IMR-90 (cell line): ENCODE measurements at regions not wholly inside any gene's neighbourhood (a gene's known extent, or its start where the extent isn't known, plus 50 kb on each side); places are given as distances from the start of the nearest gene placed in this dataset.

Experiments
- ATAC-seq: fragments of 200-7000 bp; cut with Tn5 transposase; 2 replicates; pipeline ENCODE4 v1.9.1; 2020; ENCODE audit warnings: low read depth, mild to moderate bottlenecking, moderate library complexity
- BruUV-seq: library from RNA; stranded (reverse); fragments of 400-500 nt; replicated peaks from 2 replicates; lab custom pipeline; 2021; lab: Mats Ljungman, UMichigan
- CTCF ChIA-PET: fragments of 300-600 bp; formaldehyde crosslinking; extraction: SDS; loops from one replicate; lab custom pipeline; 2021; ENCODE audit warnings: antibody characterized with exemption; lab: Yijun Ruan, JAX
- POLR2A ChIA-PET: fragments of 300-600 bp; sonication (Branson Sonifier 250); formaldehyde crosslinking; loops from one replicate; lab custom pipeline; 2022; ENCODE audit warnings: antibody characterized with exemption; ENCODE audit not compliant: unreplicated experiment; lab: Charles Lee
- DNase-seq: peaks from one replicate; pipeline ENCODE4 v3.0.0; 2013
- H2AFZ ChIP-seq: replicated peaks from 2 replicates; pipeline ENCODE3; 2013; ENCODE audit warnings: low read length, mild to moderate bottlenecking; ENCODE audit not compliant: poor library complexity
- H2AK5ac ChIP-seq: 2 replicates; pipeline ENCODE4 v1.6.1; 2013; ENCODE audit warnings: low read depth, low read length, inconsistent platforms
- H2AK9ac ChIP-seq: replicated peaks from 2 replicates; pipeline ENCODE3; 2013; ENCODE audit warnings: mild to moderate bottlenecking, low read depth, low read length, moderate library complexity; ENCODE audit not compliant: poor library complexity
- H2BK120ac ChIP-seq: 2 replicates; pipeline ENCODE4 v1.6.1; 2013; ENCODE audit warnings: low read depth, low read length, inconsistent platforms
- H2BK15ac ChIP-seq: 3 replicates; pipeline ENCODE4 v1.6.1; 2013; ENCODE audit warnings: low read depth, low read length, inconsistent platforms
- H2BK20ac ChIP-seq: 2 replicates; pipeline ENCODE4 v1.6.1; 2013; ENCODE audit warnings: low read depth, mild to moderate bottlenecking, inconsistent platforms, low read length, moderate library complexity
- H2BK5ac ChIP-seq: 2 replicates; pipeline ENCODE4 v1.6.1; 2013; ENCODE audit warnings: mild to moderate bottlenecking, low read depth, low read length, inconsistent platforms; ENCODE audit not compliant: poor library complexity, severe bottlenecking
- H3K14ac ChIP-seq: replicated peaks from 2 replicates; pipeline ENCODE4 v1.6.1; 2013; ENCODE audit warnings: low read depth, low read length, inconsistent platforms
- H3K18ac ChIP-seq: 2 replicates; pipeline ENCODE4 v1.6.1; 2013; ENCODE audit warnings: low read depth, low read length, control low read depth
- H3K23ac ChIP-seq: 2 replicates; pipeline ENCODE4 v1.6.1; 2013; ENCODE audit warnings: low read depth, low read length, inconsistent platforms
- H3K27ac ChIP-seq: 2 replicates; pipeline ENCODE4 v1.5.1; 2013; ENCODE audit warnings: mild to moderate bottlenecking, control low read depth, low read length; ENCODE audit not compliant: insufficient read depth
- H3K27me3 ChIP-seq: 2 replicates; pipeline ENCODE4 v1.6.1; 2013; ENCODE audit warnings: low read length; ENCODE audit not compliant: control insufficient read depth, insufficient read depth
- H3K36me3 ChIP-seq: 2 replicates; pipeline ENCODE4 v1.6.1; 2013; ENCODE audit warnings: low read length, mixed read lengths; ENCODE audit not compliant: control insufficient read depth, insufficient read depth
- H3K4ac ChIP-seq: 2 replicates; pipeline ENCODE4 v1.6.1; 2013; ENCODE audit warnings: low read depth, low read length, inconsistent platforms
- H3K4me1 ChIP-seq: 2 replicates; pipeline ENCODE4 v1.6.1; 2013; ENCODE audit warnings: low read length, mixed read lengths; ENCODE audit not compliant: control insufficient read depth, insufficient read depth
- H3K4me2 ChIP-seq: 2 replicates; pipeline ENCODE4 v1.6.1; 2013; ENCODE audit warnings: low read depth, mild to moderate bottlenecking, control low read depth, low read length, moderate library complexity
- H3K4me3 ChIP-seq: 2 replicates; pipeline ENCODE4 v1.5.1; 2013; ENCODE audit warnings: low read depth, mild to moderate bottlenecking, control low read depth, low read length, moderate library complexity; ENCODE audit not compliant: insufficient read depth
- H3K56ac ChIP-seq: 2 replicates; pipeline ENCODE4 v1.6.1; 2013; ENCODE audit warnings: low read length, inconsistent platforms; ENCODE audit not compliant: insufficient read depth; ENCODE audit errors: extremely low read depth
- H3K79me1 ChIP-seq, 2 experiments: 2 replicates each; pipeline ENCODE4 v1.6.1; 2013; ENCODE audit warnings: low read length in 2 of 2, inconsistent platforms in 1 of 2, low read depth in 1 of 2
- H3K9ac ChIP-seq: 2 replicates; pipeline ENCODE4 v1.6.1; 2013; ENCODE audit warnings: low read depth, low read length, control low read depth
- H3K9me1 ChIP-seq: 2 replicates; pipeline ENCODE4 v1.6.1; 2013; ENCODE audit warnings: low read length, inconsistent platforms; ENCODE audit not compliant: insufficient read depth
- H3K9me3 ChIP-seq: 2 replicates; pipeline ENCODE4 v1.6.1; 2013; ENCODE audit warnings: low read length; ENCODE audit not compliant: control insufficient read depth, insufficient read depth
- H4K20me1 ChIP-seq: 2 replicates; pipeline ENCODE4 v1.6.1; 2013; ENCODE audit warnings: low read length, inconsistent platforms; ENCODE audit not compliant: insufficient read depth
- H4K5ac ChIP-seq: 2 replicates; pipeline ENCODE4 v1.6.1; 2013; ENCODE audit warnings: mild to moderate bottlenecking, low read depth, low read length, control low read depth
- H4K8ac ChIP-seq, 2 experiments: 2 replicates each; pipeline ENCODE4 v1.6.1; 2013; ENCODE audit warnings: low read depth in 2 of 2, low read length in 2 of 2, control low read depth in 1 of 2, inconsistent platforms in 1 of 2
- H4K91ac ChIP-seq: 2 replicates; pipeline ENCODE4 v1.6.1; 2013; ENCODE audit warnings: low read depth, low read length, inconsistent platforms; ENCODE audit not compliant: insufficient read depth
- BHLHE40 ChIP-seq: fragments of 150-350 bp; IDR thresholded peaks from 2 replicates; pipeline ENCODE4 v1.6.1; 2016; ENCODE audit warnings: mild to moderate bottlenecking, low read depth, low read length
- CEBPB ChIP-seq: IDR thresholded peaks from 2 replicates; pipeline ENCODE4 v1.6.1; 2012; ENCODE audit warnings: low read depth, low read length, improper control_type of control experiment
- CHD1 ChIP-seq: IDR thresholded peaks from 2 replicates; pipeline ENCODE4 v1.6.1; 2012; ENCODE audit warnings: low read depth, low read length, improper control_type of control experiment
- CTCF ChIP-seq: conservative IDR thresholded peaks from 2 replicates; pipeline ENCODE4 v1.5.1; 2012; ENCODE audit warnings: mild to moderate bottlenecking, low read depth, low read length, improper control_type of control experiment
- FOS ChIP-seq: fragments of 150-350 bp; IDR thresholded peaks from 2 replicates; pipeline ENCODE4 v1.6.1; 2016; ENCODE audit warnings: low read depth, low read length
- MAFK ChIP-seq: IDR thresholded peaks from 2 replicates; pipeline ENCODE4 v1.6.1; 2012; ENCODE audit warnings: low read depth, low read length, improper control_type of control experiment
- MAZ ChIP-seq: IDR thresholded peaks from 2 replicates; pipeline ENCODE4 v1.6.1; 2012; ENCODE audit warnings: low read depth, mild to moderate bottlenecking, low read length, improper control_type of control experiment, moderate library complexity, borderline replicate concordance
- MXI1 ChIP-seq: IDR thresholded peaks from 2 replicates; pipeline ENCODE4 v1.6.1; 2012; ENCODE audit warnings: low read depth, mild to moderate bottlenecking, low read length, moderate library complexity, borderline replicate concordance
- NFE2L2 ChIP-seq: fragments of 150-350 bp; IDR thresholded peaks from 2 replicates; pipeline ENCODE4 v1.6.1; 2016; ENCODE audit warnings: low read depth, mild to moderate bottlenecking, low read length
- POLR2A ChIP-seq: IDR thresholded peaks from 2 replicates; pipeline ENCODE4 v1.6.1; 2012; ENCODE audit warnings: mild to moderate bottlenecking, low read depth, low read length
- RAD21 ChIP-seq: IDR thresholded peaks from 2 replicates; pipeline ENCODE4 v1.6.1; 2012; ENCODE audit warnings: low read length, improper control_type of control experiment
- RCOR1 ChIP-seq: IDR thresholded peaks from 2 replicates; pipeline ENCODE4 v1.6.1; 2012; ENCODE audit warnings: mild to moderate bottlenecking, low read length, improper control_type of control experiment; ENCODE audit not compliant: insufficient replicate concordance
- RFX5 ChIP-seq: IDR thresholded peaks from 2 replicates; pipeline ENCODE4 v1.8.0; 2012; ENCODE audit warnings: low read depth, mild to moderate bottlenecking, low read length, moderate library complexity
- SMC3 ChIP-seq: fragments of 150-350 bp; IDR thresholded peaks from 2 replicates; pipeline ENCODE4 v1.6.1; 2016; ENCODE audit warnings: low read depth, mild to moderate bottlenecking, antibody characterized with exemption, low read length, moderate library complexity
- USF2 ChIP-seq: fragments of 150-350 bp; IDR thresholded peaks from 2 replicates; pipeline ENCODE4 v1.6.1; 2017; ENCODE audit warnings: mild to moderate bottlenecking, antibody characterized with exemption, low read length, low read depth
- WGBS, 2 experiments: methylation state at CpG; one replicate each; pipeline versions ENCODE4 v1.1.5 to v1.1.7; 2013; ENCODE audit warnings: missing lambda C conversion rate in 2 of 2; ENCODE audit not compliant: insufficient read length in 1 of 2; ENCODE audit errors: extremely low coverage in 2 of 2; 5-methylcytosine and 5-hydroxymethylcytosine counted together
- dilution Hi-C: fragments of 300-500 bp; cut with HindIII; formaldehyde crosslinking; loops from one replicate; pipeline ENCODE4 v1.14.3; 2018; ENCODE audit warnings: low sequenced_read_pairs; ENCODE audit not compliant: unreplicated experiment
- in situ Hi-C: fragments of 300-500 bp; cut with MboI; formaldehyde crosslinking; loops from 3 replicates; pipeline ENCODE4 v1.14.3; 2019; ENCODE audit warnings: low sequenced_read_pairs, inconsistent platforms, mixed read lengths
- intact Hi-C: fragments of 100-400 bp; cut with micrococcal nuclease; formaldehyde crosslinking; loops from 2 replicates; pipeline ENCODE4 v1.10.0; 2022
- TF ChIP-seq, protein P1 (sequence below): fragments of 150-350 bp; IDR thresholded peaks from 2 replicates; pipeline ENCODE4 v1.6.1; 2016; ENCODE audit warnings: low read depth, mild to moderate bottlenecking, low read length, moderate library complexity, borderline replicate concordance

GRCh38 chr6:4367643-4368042 is 232.3 kb upstream of the ECI2 start:
- H3K56ac ChIP-seq: no peak overlapping the region
- no peak overlapping the region for H2AFZ ChIP-seq
- DNase-seq (no peak), ATAC-seq (no peak)
- H3K18ac ChIP-seq: no peak overlapping the region; the same call in 1 of the 2 replicates
- H3K9me1 ChIP-seq: peaks cover 27% of the 10 kb centered on the region
- no peaks in the 10 kb centered on the region for H3K27me3 ChIP-seq
- TF ChIP-seq CHD1 (no peak), POLR2A (no peak), NFE2L2 (no peak), MAZ (no peak), CEBPB (no peak), CTCF (no peak), SMC3 (no peak), MAFK (no peak), FOS (no peak), USF2 (no peak), RCOR1 (no peak), RAD21 (no peak), BHLHE40 (no peak), RFX5 (no peak), MXI1 (no peak)
- TF ChIP-seq, protein P1, sequence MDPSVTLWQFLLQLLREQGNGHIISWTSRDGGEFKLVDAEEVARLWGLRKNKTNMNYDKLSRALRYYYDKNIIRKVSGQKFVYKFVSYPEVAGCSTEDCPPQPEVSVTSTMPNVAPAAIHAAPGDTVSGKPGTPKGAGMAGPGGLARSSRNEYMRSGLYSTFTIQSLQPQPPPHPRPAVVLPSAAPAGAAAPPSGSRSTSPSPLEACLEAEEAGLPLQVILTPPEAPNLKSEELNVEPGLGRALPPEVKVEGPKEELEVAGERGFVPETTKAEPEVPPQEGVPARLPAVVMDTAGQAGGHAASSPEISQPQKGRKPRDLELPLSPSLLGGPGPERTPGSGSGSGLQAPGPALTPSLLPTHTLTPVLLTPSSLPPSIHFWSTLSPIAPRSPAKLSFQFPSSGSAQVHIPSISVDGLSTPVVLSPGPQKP: no peak
- no peak overlapping the region for H3K9ac ChIP-seq
- peak overlapping the region; percentile 10 for H2AK5ac ChIP-seq
- no peak overlapping the region for H3K23ac ChIP-seq
- peak overlapping the region; percentile 18; the same call in 1 of the 3 replicates for H2BK15ac ChIP-seq
- no peaks in the 10 kb centered on the region for H3K9me3 ChIP-seq
- H4K20me1 ChIP-seq: no peaks in the 10 kb centered on the region
- H4K5ac ChIP-seq: no peak overlapping the region
- H3K4me3 ChIP-seq: no peak overlapping the region
- peak overlapping the region; percentile 51 for H3K14ac ChIP-seq
- no peak overlapping the region for H2BK5ac ChIP-seq
- WGBS, 2 experiments: 63% methylated on average over 1 of the region's 1 CpG; no CpG with 5 or more reads in 1 of the 2 experiments
- intact Hi-C loops: no loop called here
- H3K4me1 ChIP-seq: peaks cover 21% of the 10 kb centered on the region
- H4K8ac ChIP-seq: no peak overlapping the region
- no peak overlapping the region; the same call in 1 of the 2 replicates for H3K4ac ChIP-seq
- POLR2A ChIA-PET: no interaction called here
- peak overlapping the region; percentile 9; the same call in 1 of the 2 replicates for H2BK20ac ChIP-seq
- H3K36me3 ChIP-seq: no peaks in the 10 kb centered on the region
- H3K79me1 ChIP-seq: 0 out of 4 replicates have a peak, but pooled peaks cover 0 to 6% of the 10 kb centered on the region in 2 experiments
- H3K4me2 ChIP-seq: no peak overlapping the region
- no TSS peak for BruUV-seq
- no peak overlapping the region for H4K91ac ChIP-seq
- in situ Hi-C loops: no loop called here
- no peak overlapping the region; the same call in 1 of the 2 replicates for H2BK120ac ChIP-seq
- CTCF ChIA-PET: no interaction called here
- H3K27ac ChIP-seq: no peak overlapping the region
- dilution Hi-C loops: no loop called here
- H2AK9ac ChIP-seq: no peak overlapping the region
